GM13976 (cell line): ENCODE measurements at regions not wholly inside any gene's neighbourhood (a gene's known extent, or its start where the extent isn't known, plus 50 kb on each side); places are given as distances from the start of the nearest gene placed in this dataset.

ENCODE experiments used
- DNase-seq: peaks from one replicate; pipeline ENCODE4 v3.0.0; 2012; ENCODE audit warnings: low spot score
- CTCF ChIP-seq: IDR thresholded peaks from 2 replicates; pipeline ENCODE4 v1.5.1; 2012; ENCODE audit warnings: borderline replicate concordance, mild to moderate bottlenecking; ENCODE audit not compliant: insufficient read depth; ENCODE audit errors: extremely low read depth, missing control alignments, control extremely low read depth
- in situ Hi-C: fragments of 300-500 bp; cut with MboI; formaldehyde crosslinking; loops from one replicate; pipeline ENCODE4 v1.12.0; 2022; ENCODE audit warnings: low sequenced_read_pairs, mixed read lengths, inconsistent platforms; ENCODE audit not compliant: unreplicated experiment

DNA sequence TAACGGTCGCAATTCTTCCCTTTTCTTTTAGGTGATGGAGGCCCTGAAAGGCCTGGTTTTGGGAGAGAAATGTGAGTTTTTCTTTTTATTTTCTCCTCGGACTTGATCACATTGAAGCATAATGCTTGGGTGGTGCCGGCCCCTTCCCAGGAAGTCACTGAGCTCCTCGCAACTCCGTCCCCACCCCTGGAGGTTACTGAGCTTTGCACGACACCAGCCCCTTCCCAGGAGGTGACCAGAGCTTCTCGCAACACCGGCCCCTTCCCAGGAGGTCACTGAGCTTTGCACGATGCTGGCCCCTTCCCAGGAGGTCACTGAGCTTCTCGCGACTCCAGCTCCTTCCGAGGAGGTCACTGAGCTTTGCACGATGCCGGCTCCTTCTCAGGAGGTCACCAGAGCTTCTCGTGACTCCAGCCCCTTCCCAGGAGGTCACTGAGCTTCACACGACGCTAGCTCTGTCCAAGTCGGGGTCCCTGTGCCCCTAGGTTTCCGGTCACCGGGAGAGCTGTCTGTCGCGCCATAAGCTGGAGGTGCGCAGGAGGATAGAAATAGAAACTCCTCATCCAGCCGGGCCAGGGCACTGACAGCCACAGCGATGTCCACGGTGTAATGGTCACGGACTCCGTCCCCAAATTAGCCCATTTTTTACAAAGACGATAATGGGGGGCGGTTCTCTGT lies 586.4 kb downstream of the BRD1 start:
- no peak for TF ChIP-seq CTCF
- in situ Hi-C loops, result no loop called here
- DNase-seq, result no peak

DNA sequence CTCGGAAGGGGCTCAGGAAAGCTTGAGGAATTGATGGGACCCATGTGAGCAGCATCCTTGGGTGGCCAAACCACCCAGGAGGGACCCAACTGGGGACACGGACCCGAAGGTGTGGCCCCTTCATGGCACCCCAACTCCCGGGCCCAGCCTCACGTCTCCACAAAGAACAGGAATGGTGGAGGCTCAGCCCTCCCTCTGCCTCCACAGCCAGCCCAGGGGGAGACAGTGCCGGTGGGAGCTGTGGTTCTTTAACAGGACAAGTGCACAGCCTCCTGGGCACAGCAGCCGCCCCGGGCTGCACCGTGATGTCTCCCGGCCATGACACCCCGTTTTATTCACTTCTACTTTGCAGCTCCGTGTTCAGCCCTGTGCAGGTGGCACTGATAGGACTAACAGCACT lies 587.2 kb downstream of the BRD1 start:
- in situ Hi-C loops, result no loop called here
- DNase-seq, result no peak
- no peak for TF ChIP-seq CTCF

DNA sequence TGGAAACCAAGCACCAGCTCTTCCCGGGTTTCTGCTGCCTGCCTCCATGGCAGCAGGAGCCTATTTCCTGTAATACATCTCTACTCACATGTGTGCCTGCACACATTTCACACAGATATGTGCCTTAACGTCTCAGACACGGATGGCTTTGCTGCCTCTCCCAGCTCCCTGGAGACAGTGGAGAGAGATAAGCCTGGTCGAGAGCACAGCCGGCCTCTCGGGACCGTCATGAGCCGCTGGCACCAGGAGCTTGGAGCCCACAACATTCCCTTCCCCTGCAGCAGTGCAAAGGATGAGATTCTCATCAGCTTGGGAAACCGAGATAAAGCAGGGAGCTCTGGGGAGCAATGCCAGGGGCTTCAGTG lies 587.7 kb downstream of the BRD1 start:
- in situ Hi-C loops, result no loop called here
- no peak for TF ChIP-seq CTCF
- no peak for DNase-seq

DNA sequence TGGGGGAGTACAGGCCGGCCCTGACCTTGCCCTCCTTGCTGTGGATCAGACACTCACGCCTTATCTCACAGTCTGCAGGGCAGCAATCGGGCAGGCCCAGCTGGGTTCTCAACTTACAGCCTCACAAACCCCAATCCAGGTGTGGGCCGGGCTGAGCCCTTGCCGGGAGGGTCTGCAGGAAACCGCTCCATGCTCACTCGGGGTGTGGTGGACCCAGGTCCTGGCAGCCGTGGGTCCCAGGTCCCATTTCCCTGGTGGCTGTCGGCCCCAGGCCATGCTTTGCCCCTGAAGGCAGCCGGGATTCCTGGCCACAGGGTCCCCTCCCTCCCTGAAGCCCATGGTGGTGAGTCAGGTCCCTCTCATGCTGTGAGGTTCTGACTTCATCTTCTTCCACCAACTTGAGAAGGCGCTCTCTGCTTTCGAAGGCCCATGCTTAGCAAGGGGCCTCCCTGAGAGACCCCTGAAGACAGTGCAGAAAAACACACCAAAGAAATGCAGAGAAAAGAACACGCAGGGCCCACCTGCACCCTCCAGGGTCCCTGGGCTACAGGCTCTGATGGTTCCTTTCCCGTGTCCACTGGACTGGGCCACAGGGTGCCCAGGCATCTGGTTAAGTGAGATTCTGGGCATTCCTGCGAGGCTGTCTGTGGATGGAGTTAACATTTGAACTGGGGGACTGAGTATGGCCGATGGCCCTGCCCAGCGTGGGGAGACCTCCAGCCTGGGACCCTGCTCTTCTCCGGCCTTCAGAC lies 588.2 kb downstream of the BRD1 start:
- DNase-seq, result no peak
- no peak for TF ChIP-seq CTCF
- in situ Hi-C loops, result no loop called here

DNA sequence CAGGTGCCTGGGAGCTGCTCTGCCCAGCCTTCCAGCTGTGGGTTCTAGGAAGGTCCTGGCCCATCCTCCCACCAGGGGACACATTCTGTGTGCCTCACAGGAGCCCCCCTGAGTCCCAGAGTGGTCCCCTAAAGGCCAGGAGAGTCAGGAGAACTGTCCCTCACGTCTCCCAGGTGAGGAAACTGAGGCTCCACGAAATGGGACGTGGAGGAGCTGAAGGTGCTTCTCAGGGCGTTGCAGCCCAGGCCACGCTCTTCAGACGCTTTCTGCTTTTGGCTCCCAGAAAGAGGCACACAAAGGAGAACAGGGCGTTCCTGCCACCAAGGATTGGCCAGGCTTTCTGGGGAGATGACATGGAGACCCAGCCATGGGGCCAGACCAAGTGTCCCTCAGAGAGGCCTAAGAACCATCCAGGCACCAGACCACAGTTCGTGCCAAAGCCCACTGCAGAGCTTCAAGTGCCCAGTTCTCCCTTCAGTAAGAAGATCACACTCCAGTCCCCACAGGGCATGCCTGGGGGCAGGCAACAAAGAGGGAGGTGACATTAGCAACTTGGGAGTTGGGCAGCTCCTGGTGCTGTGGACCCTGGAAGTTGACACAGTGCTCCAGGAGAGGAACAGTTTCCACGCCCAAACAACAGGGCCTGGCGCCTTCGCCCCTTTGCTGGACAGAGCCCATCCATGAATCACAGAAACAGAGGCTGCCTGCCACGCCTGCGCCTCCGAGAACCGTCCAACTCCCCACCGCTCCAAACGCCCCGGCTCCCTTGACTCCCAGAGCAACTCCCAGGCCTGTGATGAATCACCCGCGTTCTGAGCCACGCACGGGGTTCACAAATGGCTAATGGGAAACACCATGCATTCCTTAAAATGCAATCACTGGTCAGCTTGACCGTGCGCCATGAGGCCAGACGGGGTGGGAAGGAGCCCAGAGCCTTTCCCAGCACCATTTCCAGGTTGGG lies 589.2 kb downstream of the BRD1 start:
- DNase-seq, result no peak
- no peak for TF ChIP-seq CTCF
- in situ Hi-C loops, result no loop called here

DNA sequence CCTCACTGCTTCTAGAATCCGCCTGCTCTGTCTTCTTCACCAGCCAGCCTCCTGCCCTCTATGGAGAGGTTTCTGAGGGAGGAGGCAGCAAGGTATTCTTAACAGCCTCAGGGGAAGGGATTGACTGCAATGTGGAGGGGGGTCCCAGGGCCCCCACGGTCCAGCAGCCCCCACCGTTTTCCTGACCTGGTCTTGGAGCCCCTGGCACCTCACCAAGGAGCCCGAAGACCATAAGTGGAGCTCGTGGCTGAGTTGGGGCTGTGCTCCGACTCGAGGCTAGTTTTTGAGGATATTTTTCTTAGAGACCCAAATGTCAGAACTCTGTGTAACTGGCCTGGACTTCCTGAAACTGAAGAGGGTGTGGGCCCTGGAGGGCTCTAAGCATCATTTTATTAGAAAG lies 590.0 kb downstream of the BRD1 start:
- in situ Hi-C loops, result no loop called here
- TF ChIP-seq CTCF, result no peak
- no peak for DNase-seq
